SK-N-SH (cell line): ENCODE measurements at regions not wholly inside any gene's neighbourhood (a gene's known extent, or its start where the extent isn't known, plus 50 kb on each side); places are given as distances from the start of the nearest gene placed in this dataset.

Source experiments
- CHD2 ChIP-seq: fragments of 150-350 bp; IDR thresholded peaks from 2 replicates; pipeline ENCODE4 v1.6.1; 2018; ENCODE audit warnings: low read length; ENCODE audit not compliant: partially characterized antibody
- GABPA ChIP-seq: IDR thresholded peaks from 2 replicates; pipeline ENCODE4 v1.4.0; 2012; ENCODE audit warnings: low read depth, mild to moderate bottlenecking
- RAD21 ChIP-seq: IDR thresholded peaks from 2 replicates; pipeline ENCODE4 v1.6.1; 2012; ENCODE audit warnings: mild to moderate bottlenecking, low read length
- SIN3A ChIP-seq: IDR thresholded peaks from 2 replicates; pipeline ENCODE4 v1.6.1; 2012; ENCODE audit warnings: low read depth, mild to moderate bottlenecking, low read length, moderate library complexity, borderline replicate concordance
- SMC3 ChIP-seq: IDR thresholded peaks from 2 replicates; pipeline ENCODE4 v1.6.1; 2012; ENCODE audit warnings: low read depth, low read length, improper control_type of control experiment
- TF ChIP-seq, protein P1 (sequence below): fragments of 200-600 bp; sonication (generic); IDR thresholded peaks from 2 replicates; pipeline ENCODE4 v1.6.1; 2017; ENCODE audit warnings: antibody characterized with exemption, mild to moderate bottlenecking, moderate library complexity
- TF ChIP-seq, protein P2 (sequence below): IDR thresholded peaks from 2 replicates; pipeline ENCODE4 v1.6.1; 2012; ENCODE audit warnings: mild to moderate bottlenecking, low read depth, low read length, moderate library complexity
- TF ChIP-seq, protein P3 (sequence below): IDR thresholded peaks from 2 replicates; pipeline ENCODE4 v1.4.0; 2012; ENCODE audit warnings: low read depth, borderline replicate concordance

DNA sequence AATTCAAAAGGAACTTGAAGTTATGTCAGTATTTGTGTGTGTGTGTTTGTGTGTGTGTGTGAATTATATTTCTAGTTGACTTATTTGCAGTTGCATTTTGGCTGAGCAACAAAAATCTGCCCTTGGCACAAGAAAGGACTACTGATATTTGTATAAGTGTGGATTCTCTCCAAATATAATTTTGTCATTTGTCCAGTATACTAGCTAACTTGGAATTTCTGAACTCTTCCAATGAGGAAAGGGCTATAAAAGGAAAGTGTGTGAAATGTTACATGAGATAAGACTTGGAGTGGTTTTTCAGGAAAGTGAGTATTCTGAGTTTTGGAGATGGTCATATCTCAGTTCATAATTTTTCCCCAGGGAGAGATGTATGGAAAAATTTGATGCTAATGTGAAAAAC is 1384.1 kb upstream of the B3GALT2 start:
- no peak for TF ChIP-seq SMC3
- TF ChIP-seq, protein P1, sequence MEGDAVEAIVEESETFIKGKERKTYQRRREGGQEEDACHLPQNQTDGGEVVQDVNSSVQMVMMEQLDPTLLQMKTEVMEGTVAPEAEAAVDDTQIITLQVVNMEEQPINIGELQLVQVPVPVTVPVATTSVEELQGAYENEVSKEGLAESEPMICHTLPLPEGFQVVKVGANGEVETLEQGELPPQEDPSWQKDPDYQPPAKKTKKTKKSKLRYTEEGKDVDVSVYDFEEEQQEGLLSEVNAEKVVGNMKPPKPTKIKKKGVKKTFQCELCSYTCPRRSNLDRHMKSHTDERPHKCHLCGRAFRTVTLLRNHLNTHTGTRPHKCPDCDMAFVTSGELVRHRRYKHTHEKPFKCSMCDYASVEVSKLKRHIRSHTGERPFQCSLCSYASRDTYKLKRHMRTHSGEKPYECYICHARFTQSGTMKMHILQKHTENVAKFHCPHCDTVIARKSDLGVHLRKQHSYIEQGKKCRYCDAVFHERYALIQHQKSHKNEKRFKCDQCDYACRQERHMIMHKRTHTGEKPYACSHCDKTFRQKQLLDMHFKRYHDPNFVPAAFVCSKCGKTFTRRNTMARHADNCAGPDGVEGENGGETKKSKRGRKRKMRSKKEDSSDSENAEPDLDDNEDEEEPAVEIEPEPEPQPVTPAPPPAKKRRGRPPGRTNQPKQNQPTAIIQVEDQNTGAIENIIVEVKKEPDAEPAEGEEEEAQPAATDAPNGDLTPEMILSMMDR, result no peak
- TF ChIP-seq SIN3A, result no peak
- TF ChIP-seq, protein P2, sequence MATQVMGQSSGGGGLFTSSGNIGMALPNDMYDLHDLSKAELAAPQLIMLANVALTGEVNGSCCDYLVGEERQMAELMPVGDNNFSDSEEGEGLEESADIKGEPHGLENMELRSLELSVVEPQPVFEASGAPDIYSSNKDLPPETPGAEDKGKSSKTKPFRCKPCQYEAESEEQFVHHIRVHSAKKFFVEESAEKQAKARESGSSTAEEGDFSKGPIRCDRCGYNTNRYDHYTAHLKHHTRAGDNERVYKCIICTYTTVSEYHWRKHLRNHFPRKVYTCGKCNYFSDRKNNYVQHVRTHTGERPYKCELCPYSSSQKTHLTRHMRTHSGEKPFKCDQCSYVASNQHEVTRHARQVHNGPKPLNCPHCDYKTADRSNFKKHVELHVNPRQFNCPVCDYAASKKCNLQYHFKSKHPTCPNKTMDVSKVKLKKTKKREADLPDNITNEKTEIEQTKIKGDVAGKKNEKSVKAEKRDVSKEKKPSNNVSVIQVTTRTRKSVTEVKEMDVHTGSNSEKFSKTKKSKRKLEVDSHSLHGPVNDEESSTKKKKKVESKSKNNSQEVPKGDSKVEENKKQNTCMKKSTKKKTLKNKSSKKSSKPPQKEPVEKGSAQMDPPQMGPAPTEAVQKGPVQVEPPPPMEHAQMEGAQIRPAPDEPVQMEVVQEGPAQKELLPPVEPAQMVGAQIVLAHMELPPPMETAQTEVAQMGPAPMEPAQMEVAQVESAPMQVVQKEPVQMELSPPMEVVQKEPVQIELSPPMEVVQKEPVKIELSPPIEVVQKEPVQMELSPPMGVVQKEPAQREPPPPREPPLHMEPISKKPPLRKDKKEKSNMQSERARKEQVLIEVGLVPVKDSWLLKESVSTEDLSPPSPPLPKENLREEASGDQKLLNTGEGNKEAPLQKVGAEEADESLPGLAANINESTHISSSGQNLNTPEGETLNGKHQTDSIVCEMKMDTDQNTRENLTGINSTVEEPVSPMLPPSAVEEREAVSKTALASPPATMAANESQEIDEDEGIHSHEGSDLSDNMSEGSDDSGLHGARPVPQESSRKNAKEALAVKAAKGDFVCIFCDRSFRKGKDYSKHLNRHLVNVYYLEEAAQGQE, result no peak
- TF ChIP-seq GABPA, result no peak
- no peak for TF ChIP-seq CHD2
- TF ChIP-seq, protein P3, sequence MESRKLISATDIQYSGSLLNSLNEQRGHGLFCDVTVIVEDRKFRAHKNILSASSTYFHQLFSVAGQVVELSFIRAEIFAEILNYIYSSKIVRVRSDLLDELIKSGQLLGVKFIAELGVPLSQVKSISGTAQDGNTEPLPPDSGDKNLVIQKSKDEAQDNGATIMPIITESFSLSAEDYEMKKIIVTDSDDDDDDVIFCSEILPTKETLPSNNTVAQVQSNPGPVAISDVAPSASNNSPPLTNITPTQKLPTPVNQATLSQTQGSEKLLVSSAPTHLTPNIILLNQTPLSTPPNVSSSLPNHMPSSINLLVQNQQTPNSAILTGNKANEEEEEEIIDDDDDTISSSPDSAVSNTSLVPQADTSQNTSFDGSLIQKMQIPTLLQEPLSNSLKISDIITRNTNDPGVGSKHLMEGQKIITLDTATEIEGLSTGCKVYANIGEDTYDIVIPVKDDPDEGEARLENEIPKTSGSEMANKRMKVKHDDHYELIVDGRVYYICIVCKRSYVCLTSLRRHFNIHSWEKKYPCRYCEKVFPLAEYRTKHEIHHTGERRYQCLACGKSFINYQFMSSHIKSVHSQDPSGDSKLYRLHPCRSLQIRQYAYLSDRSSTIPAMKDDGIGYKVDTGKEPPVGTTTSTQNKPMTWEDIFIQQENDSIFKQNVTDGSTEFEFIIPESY, result no peak
- no peak for TF ChIP-seq RAD21
